GM23338 (cell line): ENCODE measurements at regions not wholly inside any gene's neighbourhood (a gene's known extent, or its start where the extent isn't known, plus 50 kb on each side); places are given as distances from the start of the nearest gene placed in this dataset.

ENCODE experiments used
- ATAC-seq: fragments of 200-7000 bp; cut with Tn5 transposase; 3 replicates; pipeline ENCODE4 v1.9.1; 2020
- DNase-seq: peaks from one replicate; pipeline ENCODE4 v3.0.0-alpha.2; 2015; ENCODE audit warnings: low spot score
- H2AFZ ChIP-seq: fragments of 200-600 bp; sonication (generic); 2 replicates; pipeline ENCODE4 v1.8.0; 2016; ENCODE audit warnings: antibody characterized with exemption, mild to moderate bottlenecking, moderate library complexity
- H3F3A ChIP-seq: fragments of 200-600 bp; sonication (generic); replicated peaks from 2 replicates; pipeline ENCODE4 v1.8.0; 2017; ENCODE audit warnings: antibody characterized with exemption, mixed run types, low read depth
- H3K27ac ChIP-seq: fragments of 200-600 bp; sonication (generic); 2 replicates; pipeline ENCODE4 v1.6.1; 2016; ENCODE audit warnings: low read depth
- H3K27me3 ChIP-seq: fragments of 200-600 bp; sonication (generic); 2 replicates; pipeline ENCODE4 v1.8.0; 2016; ENCODE audit warnings: mild to moderate bottlenecking, mixed run types, moderate library complexity; ENCODE audit not compliant: insufficient read depth
- H3K36me3 ChIP-seq: fragments of 200-600 bp; sonication (generic); 2 replicates; pipeline ENCODE4 v1.8.0; 2016; ENCODE audit warnings: mild to moderate bottlenecking; ENCODE audit not compliant: insufficient read depth
- H3K4me1 ChIP-seq: fragments of 200-600 bp; sonication (generic); 2 replicates; pipeline ENCODE4 v1.8.0; 2016; ENCODE audit warnings: mild to moderate bottlenecking, moderate library complexity; ENCODE audit not compliant: insufficient read depth
- H3K4me2 ChIP-seq: fragments of 200-600 bp; sonication (generic); 2 replicates; pipeline ENCODE4 v1.7.1; 2017; ENCODE audit warnings: mixed run types
- H3K4me3 ChIP-seq: fragments of 200-600 bp; sonication (generic); 2 replicates; pipeline ENCODE4 v1.6.1; 2016; ENCODE audit warnings: mixed run types
- H3K79me2 ChIP-seq: fragments of 200-600 bp; sonication (generic); replicated peaks from 2 replicates; pipeline ENCODE4 v1.8.0; 2017; ENCODE audit warnings: mild to moderate bottlenecking; ENCODE audit not compliant: insufficient read depth
- H3K9me2 ChIP-seq: fragments of 200-600 bp; sonication (generic); 2 replicates; pipeline ENCODE4 v1.8.0; 2017; ENCODE audit not compliant: insufficient read depth
- H4K20me1 ChIP-seq: fragments of 200-600 bp; sonication (generic); replicated peaks from 2 replicates; pipeline ENCODE4 v1.8.0; 2017; ENCODE audit warnings: mild to moderate bottlenecking; ENCODE audit not compliant: insufficient read depth
- H3K27ac Mint-ChIP-seq: 2 replicates; pipeline ENCODE4 v1.8.0; 2020; ENCODE audit warnings: inconsistent platforms, mild to moderate bottlenecking, moderate library complexity, mixed read lengths
- H3K27me3 Mint-ChIP-seq: 3 replicates; pipeline ENCODE4 v1.8.0; 2022; ENCODE audit warnings: low read depth, mild to moderate bottlenecking, moderate library complexity, mixed read lengths, inconsistent platforms; ENCODE audit not compliant: insufficient read depth, poor library complexity
- H3K36me3 Mint-ChIP-seq: 3 replicates; pipeline ENCODE4 v1.8.0; 2021; ENCODE audit warnings: low read depth, mild to moderate bottlenecking, inconsistent platforms, moderate library complexity, mixed read lengths
- H3K4me1 Mint-ChIP-seq: 3 replicates; pipeline ENCODE4 v1.8.0; 2020; ENCODE audit warnings: mild to moderate bottlenecking, inconsistent platforms, mixed read lengths
- H3K4me3 Mint-ChIP-seq: 3 replicates; pipeline ENCODE4 v1.8.0; 2021; ENCODE audit warnings: moderate library complexity, mild to moderate bottlenecking, inconsistent platforms, mixed read lengths
- H3K9me3 Mint-ChIP-seq: 3 replicates; pipeline ENCODE4 v1.8.0; 2020; ENCODE audit warnings: moderate library complexity, mild to moderate bottlenecking, inconsistent platforms, mixed read lengths
- CREB1 ChIP-seq: fragments of 250-450 bp; sonication (Bioruptor Pico); IDR thresholded peaks from 2 replicates; pipeline ENCODE4 v1.5.0; 2020; ENCODE audit warnings: low read depth, mild to moderate bottlenecking, moderate library complexity
- CTCF ChIP-seq, 2 experiments: fragments of 200-600 bp in 1 of 2; sonication (generic) in 1 of 2; conservative IDR thresholded peaks; 2 replicates each; pipeline versions ENCODE4 v1.5.1 to v1.6.1; 2016 to 2017; ENCODE audit warnings: antibody characterized with exemption in 2 of 2, low read depth in 2 of 2, mild to moderate bottlenecking in 2 of 2, moderate library complexity in 1 of 2
- EZH2 ChIP-seq: fragments of 200-600 bp; sonication (generic); IDR thresholded peaks from one replicate; pipeline ENCODE4 v1.8.0; 2017; ENCODE audit warnings: antibody characterized with exemption, mild to moderate bottlenecking, low read depth; ENCODE audit not compliant: unreplicated experiment
- EZH2phosphoT487 ChIP-seq: fragments of 200-600 bp; sonication (generic); IDR thresholded peaks from one replicate; pipeline ENCODE4 v1.8.1; 2018; ENCODE audit warnings: antibody characterized with exemption; ENCODE audit not compliant: unreplicated experiment
- JUNB ChIP-seq: IDR thresholded peaks from one replicate; pipeline ENCODE4 v1.6.1; 2016; ENCODE audit warnings: antibody characterized with exemption; ENCODE audit not compliant: unreplicated experiment
- NANOG ChIP-seq: IDR thresholded peaks from 2 replicates; pipeline ENCODE4 v1.6.1; 2016; ENCODE audit warnings: antibody characterized with exemption, borderline replicate concordance
- POLR2AphosphoS5 ChIP-seq: IDR thresholded peaks from 2 replicates; pipeline ENCODE4 v1.6.1; 2016; ENCODE audit warnings: antibody characterized with exemption, low read depth
- REST ChIP-seq: IDR thresholded peaks from one replicate; pipeline ENCODE4 v1.6.1; 2018; ENCODE audit warnings: antibody characterized with exemption; ENCODE audit not compliant: unreplicated experiment
- STAT1 ChIP-seq: IDR thresholded peaks from one replicate; pipeline ENCODE4 v1.6.1; 2016; ENCODE audit warnings: antibody characterized with exemption; ENCODE audit not compliant: unreplicated experiment
- ZNF114 ChIP-seq: fragments of 250-450 bp; sonication (Bioruptor Pico); IDR thresholded peaks from 2 replicates; pipeline ENCODE4 v1.5.0; 2020; ENCODE audit warnings: mild to moderate bottlenecking, moderate library complexity
- ZNF331 ChIP-seq: fragments of 250-450 bp; sonication (Bioruptor Pico); IDR thresholded peaks from 2 replicates; pipeline ENCODE4 v1.5.0; 2020; ENCODE audit warnings: low read depth, mild to moderate bottlenecking, moderate library complexity
- ZNF462 ChIP-seq: fragments of 250-450 bp; sonication (Bioruptor Pico); IDR thresholded peaks from 2 replicates; pipeline ENCODE4 v1.5.0; 2020; ENCODE audit warnings: mild to moderate bottlenecking, moderate library complexity
- TF ChIP-seq, protein P1 (sequence below): IDR thresholded peaks from 2 replicates; pipeline ENCODE4 v1.6.1; 2016; ENCODE audit warnings: antibody characterized with exemption

DNA sequence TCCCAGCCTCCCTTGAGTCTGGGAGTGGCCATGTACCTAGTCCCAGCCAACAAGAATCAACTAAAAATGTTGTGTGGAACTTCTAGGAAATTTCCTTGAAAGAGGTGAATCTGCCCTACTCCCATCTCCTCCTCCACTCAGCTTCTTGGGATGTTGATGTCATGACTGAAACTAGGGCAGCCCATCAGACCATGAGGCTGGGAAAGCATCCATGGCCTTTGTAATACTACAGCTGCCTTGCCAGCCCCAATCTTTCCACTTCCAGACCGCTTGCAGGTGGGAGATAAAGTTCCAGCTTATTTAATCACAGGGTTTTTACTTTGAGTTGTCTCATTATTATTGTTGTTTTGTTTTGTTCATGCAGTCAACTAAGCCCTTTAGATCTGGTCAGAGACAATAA, 170.3 kb upstream of the LMNTD1 start:
- Mint-ChIP-seq H3K4me3 (no peak overlapping the region), H3K27ac (no peak overlapping the region), H3K4me1 (no peaks in the 10 kb centered on the region), H3K9me3 (no peaks in the 10 kb centered on the region), H3K36me3 (no peaks in the 10 kb centered on the region), H3K27me3 (no peaks in the 10 kb centered on the region)
- Histone ChIP-seq H3F3A (no peaks in the 10 kb centered on the region), H3K36me3 (no peaks in the 10 kb centered on the region), H2AFZ (no peak overlapping the region), H3K27me3 (no peaks in the 10 kb centered on the region), H3K79me2 (no peaks in the 10 kb centered on the region), H3K4me2 (no peak overlapping the region), H4K20me1 (no peaks in the 10 kb centered on the region), H3K4me3 (no peak overlapping the region), H3K9me2 (peaks cover under 1% of the 10 kb centered on the region), H3K27ac (no peak overlapping the region), H3K4me1 (no peaks in the 10 kb centered on the region)
- DNase-seq (no peak), ATAC-seq (no peak)
- TF ChIP-seq REST, result no peak
- no peak for TF ChIP-seq ZNF114 (CRISPR knock-in tag)
- no peak for TF ChIP-seq NANOG
- TF ChIP-seq ZNF331 (CRISPR knock-in tag), result no peak
- no peak for TF ChIP-seq CTCF (conservative IDR thresholded peaks at IDR 0.05; ENCODE audit: low read depth in 2 of 2)
- TF ChIP-seq EZH2, result no peak
- no peak for TF ChIP-seq ZNF462 (CRISPR knock-in tag)
- TF ChIP-seq CREB1 (CRISPR knock-in tag), result no peak
- TF ChIP-seq, protein P1, sequence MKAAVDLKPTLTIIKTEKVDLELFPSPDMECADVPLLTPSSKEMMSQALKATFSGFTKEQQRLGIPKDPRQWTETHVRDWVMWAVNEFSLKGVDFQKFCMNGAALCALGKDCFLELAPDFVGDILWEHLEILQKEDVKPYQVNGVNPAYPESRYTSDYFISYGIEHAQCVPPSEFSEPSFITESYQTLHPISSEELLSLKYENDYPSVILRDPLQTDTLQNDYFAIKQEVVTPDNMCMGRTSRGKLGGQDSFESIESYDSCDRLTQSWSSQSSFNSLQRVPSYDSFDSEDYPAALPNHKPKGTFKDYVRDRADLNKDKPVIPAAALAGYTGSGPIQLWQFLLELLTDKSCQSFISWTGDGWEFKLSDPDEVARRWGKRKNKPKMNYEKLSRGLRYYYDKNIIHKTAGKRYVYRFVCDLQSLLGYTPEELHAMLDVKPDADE, result no peak
- no peak for TF ChIP-seq EZH2phosphoT487
- TF ChIP-seq STAT1, result no peak
- no peak for TF ChIP-seq JUNB
- no peak for TF ChIP-seq POLR2AphosphoS5
